K562 (cell line): ENCODE measurements at regions not wholly inside any gene's neighbourhood (a gene's known extent, or its start where the extent isn't known, plus 50 kb on each side); places are given as distances from the start of the nearest gene placed in this dataset.

ENCODE experiments used
- ATAC-seq: fragments of 200-7000 bp; cut with Tn5 transposase; 3 replicates; pipeline ENCODE4 v1.9.1; 2020; ENCODE audit warnings: moderate library complexity
- BruUV-seq: library from RNA; stranded (reverse); fragments of 400-500 nt; replicated peaks from 2 replicates; lab custom pipeline; 2021; lab: Mats Ljungman, UMichigan
- CTCF ChIA-PET: fragments of 300-600 bp; formaldehyde crosslinking; extraction: SDS; loops from one replicate; lab custom pipeline; 2021; ENCODE audit warnings: low intra/inter-chr PET ratio; lab: Yijun Ruan, JAX
- POLR2A ChIA-PET: fragments of 300-600, 350-650 bp; sonication (Branson Sonifier 250); formaldehyde crosslinking; extraction: SDS; loops from one replicate; lab custom pipeline; 2021; ENCODE audit warnings: antibody characterized with exemption, inconsistent platforms; lab: Yijun Ruan, JAX
- DNase-seq, 4 experiments: peaks; one replicate each; pipeline versions ENCODE4 v3.0.0 to v3.0.0-alpha.2; 2011 to 2018; ENCODE audit warnings: low spot score in 3 of 4, mixed read lengths in 3 of 4; ENCODE audit errors: extremely low read depth in 1 of 4
- FAIRE-seq: peaks from 2 replicates; lab custom pipeline; 2011; peaks lifted over from hg19 to GRCh38; lab: Jason Lieb, UNC
- H2AFZ ChIP-seq: 2 replicates; pipeline ENCODE4 v1.6.0; 2011; ENCODE audit warnings: low read depth, low read length, control low read depth, inconsistent platforms
- H3K27ac ChIP-seq: fragments of 200-600 bp; 3 replicates; pipeline ENCODE4 v1.8.0; 2011; ENCODE audit warnings: low read depth, mild to moderate bottlenecking, control low read depth, inconsistent platforms, low read length, moderate library complexity, mixed read lengths; ENCODE audit errors: extremely low read depth
- H3K27me3 ChIP-seq, 2 experiments: fragments of 300-600 bp in 1 of 2; 2 replicates in 1 of 2; 3 replicates in 1 of 2; pipeline versions ENCODE4 v1.6.0 to v1.8.0; 2011; ENCODE audit warnings: inconsistent platforms in 2 of 2, low read length in 2 of 2, mild to moderate bottlenecking in 1 of 2, mixed read lengths in 1 of 2, moderate library complexity in 1 of 2; ENCODE audit not compliant: control insufficient read depth in 2 of 2, insufficient read depth in 2 of 2
- H3K36me3 ChIP-seq: fragments of 300-600 bp; 3 replicates; pipeline ENCODE4 v1.8.0; 2011; ENCODE audit warnings: mild to moderate bottlenecking, low read length, inconsistent platforms; ENCODE audit not compliant: control insufficient read depth, insufficient read depth
- H3K4me1 ChIP-seq, 2 experiments: fragments of 200-600 bp in 1 of 2; replicated peaks in 1 of 2; 2 replicates in 1 of 2; 3 replicates in 1 of 2; pipeline versions ENCODE4 v1.5.1 to v1.8.0; 2011; ENCODE audit warnings: inconsistent platforms in 2 of 2, low read length in 2 of 2, mild to moderate bottlenecking in 1 of 2, mixed read lengths in 1 of 2, moderate library complexity in 1 of 2; ENCODE audit not compliant: control insufficient read depth in 2 of 2, insufficient read depth in 2 of 2
- H3K4me2 ChIP-seq: 2 replicates; pipeline ENCODE4 v1.6.1; 2011; ENCODE audit warnings: low read length, control low read depth, inconsistent platforms, mixed read lengths; ENCODE audit not compliant: insufficient read depth
- H3K4me3 ChIP-seq: fragments of 200-600 bp; sonication (generic), shearing (Covaris generic); 2 replicates; pipeline ENCODE4 v1.5.1; 2016; ENCODE audit warnings: control low read depth, inconsistent platforms
- H3K79me2 ChIP-seq: fragments of 200-600 bp; 3 replicates; pipeline ENCODE4 v1.8.0; 2011; ENCODE audit warnings: low read length, inconsistent platforms; ENCODE audit not compliant: control insufficient read depth, insufficient read depth
- H3K9ac ChIP-seq, 2 experiments: 2 replicates each; pipeline versions ENCODE4 v1.6.0 to v1.6.1; 2011; ENCODE audit warnings: low read depth in 2 of 2, low read length in 2 of 2, control low read depth in 1 of 2, inconsistent platforms in 1 of 2, mild to moderate bottlenecking in 1 of 2, mixed read lengths in 1 of 2; ENCODE audit not compliant: insufficient read depth in 1 of 2
- H3K9me1 ChIP-seq: one replicate; pipeline ENCODE4 v1.6.0; 2011; ENCODE audit warnings: inconsistent platforms, mild to moderate bottlenecking, low read length, moderate library complexity; ENCODE audit not compliant: control insufficient read depth, insufficient read depth
- H3K9me3 ChIP-seq: replicated peaks from 2 replicates; pipeline ENCODE4 v1.5.1; 2011; ENCODE audit warnings: low read depth, low read length, inconsistent platforms; ENCODE audit not compliant: control insufficient read depth, insufficient read depth
- H4K20me1 ChIP-seq: replicated peaks from 2 replicates; pipeline ENCODE4 v1.6.1; 2011; ENCODE audit warnings: low read length, inconsistent platforms, mixed read lengths; ENCODE audit not compliant: control insufficient read depth, insufficient read depth
- ELK1 ChIP-seq: sonication (generic); formaldehyde crosslinking; IDR thresholded peaks from 2 replicates; pipeline ENCODE4 v1.8.1; 2022; ENCODE audit warnings: missing genetic modification reagents
- SRSF1 ChIP-seq: fragments of 200-400 bp; formaldehyde crosslinking; IDR thresholded peaks from 2 replicates; pipeline ENCODE4 v1.6.1; 2017; ENCODE audit warnings: mild to moderate bottlenecking, low read depth, low read length, moderate library complexity
- TEAD1 ChIP-seq, 2 experiments: fragments of 450-650 bp in 1 of 2; sonication (generic) in 1 of 2; formaldehyde crosslinking; IDR thresholded peaks; 2 replicates each; pipeline versions ENCODE4 v1.4.0 to v1.8.0; 2020 to 2022; ENCODE audit warnings: mild to moderate bottlenecking in 2 of 2, missing genetic modification reagents in 1 of 2
- TFE3 ChIP-seq: fragments of 450-650 bp; formaldehyde crosslinking; IDR thresholded peaks from 2 replicates; pipeline ENCODE4 v1.4.0; 2020; ENCODE audit warnings: mild to moderate bottlenecking, mixed read lengths
- ZBTB43 ChIP-seq: sonication (generic); formaldehyde crosslinking; IDR thresholded peaks from 2 replicates; pipeline ENCODE4 v1.8.0; 2023; ENCODE audit warnings: mild to moderate bottlenecking, missing genetic modification reagents
- ZNF253 ChIP-seq: fragments of 250-450 bp; sonication (Bioruptor Pico); conservative IDR thresholded peaks from 2 replicates; pipeline ENCODE4 v1.6.1; 2021; ENCODE audit warnings: mild to moderate bottlenecking
- WGBS: fragments of 100-300 bp; shearing (Covaris generic); methylation state at CpG from one replicate; pipeline ENCODE4 v1.1.6; 2016; ENCODE audit warnings: low coverage, mixed read lengths; ENCODE audit not compliant: insufficient coverage; ENCODE audit errors: missing lambda C conversion rate; 5-methylcytosine and 5-hydroxymethylcytosine counted together
- in situ Hi-C: fragments of 300-500 bp; cut with MboI; formaldehyde crosslinking; loops from 4 replicates; pipeline ENCODE4 v1.15.0; 2018; ENCODE audit warnings: inconsistent platforms, mixed read lengths
- intact Hi-C: fragments of 100-400 bp; cut with micrococcal nuclease; formaldehyde crosslinking; loops from 2 replicates; pipeline ENCODE4 v1.14.2; 2022

GRCh38 chr18:27263369-27263768 lies 78.3 kb upstream of the CHST9 start:
- H3K79me2 ChIP-seq = no peaks in the 10 kb centered on the region
- no peak overlapping the region for H3K4me3 ChIP-seq
- TF ChIP-seq ZNF253 = no peak
- TF ChIP-seq TEAD1 (CRISPR knock-in tag; IDR thresholded peaks at IDR 0.05) = no peak
- TF ChIP-seq ELK1 (CRISPR knock-in tag) = no peak
- no peak for TF ChIP-seq TFE3 (CRISPR knock-in tag)
- no peak for TF ChIP-seq SRSF1
- TF ChIP-seq ZBTB43 = no peak
- H3K9ac ChIP-seq = no peak overlapping the region
- ATAC-seq = no peak
- WGBS = 0% methylated on average over 1 of the region's 1 CpG
- no peaks in the 10 kb centered on the region for H3K36me3 ChIP-seq
- peaks cover 4% of the 10 kb centered on the region; the same call in 1 of the 2 replicates for H3K9me3 ChIP-seq
- no peak for DNase-seq
- H3K4me1 ChIP-seq = no peaks in the 10 kb centered on the region
- CTCF ChIA-PET = no interaction called here
- no TSS peak for BruUV-seq
- FAIRE-seq = no peak
- H3K4me2 ChIP-seq = no peak overlapping the region
- H3K27ac ChIP-seq = no peak overlapping the region
- H4K20me1 ChIP-seq = no peaks in the 10 kb centered on the region
- no peaks in the 10 kb centered on the region for H3K9me1 ChIP-seq
- in situ Hi-C loops (no loop called here), intact Hi-C loops (no loop called here)
- H3K27me3 ChIP-seq = no peaks in the 10 kb centered on the region
- POLR2A ChIA-PET = no interaction called here
- no peak overlapping the region for H2AFZ ChIP-seq
